Adrenal gland (tissue), 9 donors: ENCODE measurements at regions not wholly inside any gene's neighbourhood (a gene's known extent, or its start where the extent isn't known, plus 50 kb on each side); places are given as distances from the start of the nearest gene placed in this dataset.

Experiments
- DNase-seq, 7 donors: peaks; one replicate each; pipeline ENCODE4 v3.0.0-alpha.2; 2019 to 2020
- H3K27ac ChIP-seq, 5 donors: fragments of 200-600 bp; sonication (generic) in 4 of 5; 1 replicate in 3 of 5; 2 replicates in 2 of 5; pipeline versions ENCODE4 v1.5.1 to v1.8.0; 2016 to 2020; ENCODE audit warnings: mild to moderate bottlenecking in 1 of 5
- H3K27me3 ChIP-seq: fragments of 200-600 bp; 2 replicates; pipeline ENCODE4 v1.8.0; 2021
- H3K36me3 ChIP-seq, 2 donors: fragments of 200-600 bp; replicated peaks in 1 of 2; 1 replicate in 1 of 2; 2 replicates in 1 of 2; pipeline versions ENCODE4 v1.5.1 to v1.8.0; 2018 to 2022
- H3K4me1 ChIP-seq, 2 donors: fragments of 200-600 bp; replicated peaks in 1 of 2; 1 replicate in 1 of 2; 2 replicates in 1 of 2; pipeline versions ENCODE4 v1.5.1 to v1.8.0; 2018 to 2021
- H3K4me3 ChIP-seq, 4 donors: fragments of 200-600 bp; sonication (generic) in 3 of 4; one replicate each; pipeline ENCODE4 v1.5.1; 2016 to 2018
- H3K9me3 ChIP-seq, 3 donors: fragments of 200-600 bp; sonication (generic) in 1 of 3; replicated peaks in 1 of 3; 1 replicate in 2 of 3; 2 replicates in 1 of 3; pipeline versions ENCODE4 v1.5.1 to v1.8.0; 2016 to 2021
- POLR2A ChIP-seq, 2 donors: fragments of 450-650 bp; IDR thresholded peaks; one replicate each; pipeline ENCODE4 v1.6.1; 2017; ENCODE audit warnings: antibody characterized with exemption in 2 of 2, mild to moderate bottlenecking in 2 of 2, moderate library complexity in 1 of 2
- WGBS, 4 donors: extraction: QIAGEN DNeasy Blood & Tissue Kit in 2 of 4; methylation state at CpG; one replicate each; pipeline versions ENCODE4 v1.1.5 to v1.1.7; 2013 to 2017; 5-methylcytosine and 5-hydroxymethylcytosine counted together
- intact Hi-C, 2 donors: fragments of 100-400 bp; cut with DNase I; formaldehyde crosslinking; loops; one replicate each; pipeline versions ENCODE4 v1.14.1 to v1.15.0; 2022 to 2023
- TF ChIP-seq, protein P1 (sequence below), 6 experiments: fragments of 450-650 bp in 4 of 6; fragments of 200-600 bp in 2 of 6; sonication (generic) in 1 of 6; IDR thresholded peaks; 1 replicate in 5 of 6; 2 replicates in 1 of 6; pipeline versions ENCODE4 v1.5.1 to v1.8.0; 2016 to 2021; ENCODE audit warnings: antibody characterized with exemption in 6 of 6, mild to moderate bottlenecking in 2 of 6, moderate library complexity in 1 of 6
- donor health status: healthy with polysubstance abuse.
- donor health status: Bipolar disorder and iron deficiency.
- donor health status: DM: yes; HTN: yes; CAD: no.
- donor health status: DM: no; HTN: no; CAD: no.
- donor health status: DM: no; HTN: no; CAD: no.

DNA sequence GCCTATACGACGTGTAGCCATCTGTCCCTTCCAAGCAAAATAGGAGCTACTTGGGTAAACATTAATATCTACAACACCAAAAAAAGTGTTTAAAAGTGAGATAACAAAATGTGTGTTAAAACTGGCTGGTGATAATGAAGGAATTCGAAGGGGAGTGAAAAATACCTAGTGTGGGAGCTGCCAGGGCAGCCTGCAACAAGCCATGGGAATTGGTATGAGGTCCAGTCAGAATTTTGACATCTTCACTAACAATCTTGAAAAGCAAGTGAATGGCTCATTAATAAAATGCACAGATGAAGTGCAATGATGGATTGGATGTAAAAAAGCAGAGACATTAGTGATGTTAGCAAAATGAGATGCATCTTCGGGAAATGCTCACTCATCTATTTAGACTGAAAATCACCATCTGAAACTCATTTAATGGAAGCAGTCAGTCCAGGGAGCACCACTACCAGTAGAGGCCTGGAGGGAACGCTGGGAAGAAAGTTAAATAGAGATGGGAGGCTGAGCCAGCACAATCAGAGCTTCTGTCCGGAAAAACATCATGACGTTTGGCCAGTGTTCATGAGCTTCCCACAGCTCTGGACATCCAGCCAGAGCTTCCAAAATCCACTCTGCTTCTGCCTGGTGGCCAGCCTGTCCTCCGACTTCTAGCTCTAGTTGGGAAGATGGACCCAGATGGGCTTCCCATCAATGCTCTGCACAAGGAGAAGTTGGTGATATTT, 405.0 kb upstream of the TMTC1 start:
- DNase-seq, result no peak
- H3K36me3 ChIP-seq, result no peaks in the 10 kb centered on the region
- H3K27ac ChIP-seq, result no peak overlapping the region
- 42 to 80% (median 64%) methylated on average over 8 of the region's 8 CpGs for WGBS, 4 donors
- intact Hi-C loops, result no loop called here
- no peaks in the 10 kb centered on the region for H3K27me3 ChIP-seq
- H3K4me3 ChIP-seq, result no peak overlapping the region
- TF ChIP-seq POLR2A (IDR thresholded peaks at IDR 0.05), result no peak
- TF ChIP-seq, protein P1, sequence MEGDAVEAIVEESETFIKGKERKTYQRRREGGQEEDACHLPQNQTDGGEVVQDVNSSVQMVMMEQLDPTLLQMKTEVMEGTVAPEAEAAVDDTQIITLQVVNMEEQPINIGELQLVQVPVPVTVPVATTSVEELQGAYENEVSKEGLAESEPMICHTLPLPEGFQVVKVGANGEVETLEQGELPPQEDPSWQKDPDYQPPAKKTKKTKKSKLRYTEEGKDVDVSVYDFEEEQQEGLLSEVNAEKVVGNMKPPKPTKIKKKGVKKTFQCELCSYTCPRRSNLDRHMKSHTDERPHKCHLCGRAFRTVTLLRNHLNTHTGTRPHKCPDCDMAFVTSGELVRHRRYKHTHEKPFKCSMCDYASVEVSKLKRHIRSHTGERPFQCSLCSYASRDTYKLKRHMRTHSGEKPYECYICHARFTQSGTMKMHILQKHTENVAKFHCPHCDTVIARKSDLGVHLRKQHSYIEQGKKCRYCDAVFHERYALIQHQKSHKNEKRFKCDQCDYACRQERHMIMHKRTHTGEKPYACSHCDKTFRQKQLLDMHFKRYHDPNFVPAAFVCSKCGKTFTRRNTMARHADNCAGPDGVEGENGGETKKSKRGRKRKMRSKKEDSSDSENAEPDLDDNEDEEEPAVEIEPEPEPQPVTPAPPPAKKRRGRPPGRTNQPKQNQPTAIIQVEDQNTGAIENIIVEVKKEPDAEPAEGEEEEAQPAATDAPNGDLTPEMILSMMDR (IDR thresholded peaks at IDR 0.05), result no peak
- H3K9me3 ChIP-seq, result no peaks in the 10 kb centered on the region
- no peaks in the 10 kb centered on the region for H3K4me1 ChIP-seq

DNA sequence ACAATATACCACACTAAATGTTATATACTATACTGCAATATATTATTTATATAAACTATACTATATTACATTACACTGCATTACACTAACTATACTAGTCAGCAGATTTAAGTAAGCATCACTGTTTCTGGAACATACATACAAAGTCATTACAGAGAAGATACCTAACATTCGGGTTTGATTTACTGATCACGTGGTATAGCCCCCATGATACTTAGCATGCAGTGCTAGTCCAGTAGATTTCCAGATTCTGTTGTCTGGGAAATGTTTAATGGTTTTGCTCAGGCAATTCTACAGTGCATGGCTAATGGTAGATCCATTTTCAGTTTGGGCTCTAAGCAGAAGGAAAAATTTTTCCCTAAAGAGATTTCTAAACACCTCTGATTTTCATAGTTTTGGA, 403.7 kb upstream of the TMTC1 start:
- no peaks in the 10 kb centered on the region for H3K4me1 ChIP-seq
- H3K27ac ChIP-seq, result no peak overlapping the region
- TF ChIP-seq POLR2A (IDR thresholded peaks at IDR 0.05), result no peak
- TF ChIP-seq, protein P1 (IDR thresholded peaks at IDR 0.05), result no peak
- no peaks in the 10 kb centered on the region for H3K27me3 ChIP-seq
- no peaks in the 10 kb centered on the region for H3K9me3 ChIP-seq
- H3K4me3 ChIP-seq, result no peak overlapping the region
- no peak for DNase-seq
- 39 to 85% (median 57%) methylated on average over 2 of the region's 2 CpGs for WGBS, 4 donors
- intact Hi-C loops, result no loop called here
- no peaks in the 10 kb centered on the region for H3K36me3 ChIP-seq

DNA sequence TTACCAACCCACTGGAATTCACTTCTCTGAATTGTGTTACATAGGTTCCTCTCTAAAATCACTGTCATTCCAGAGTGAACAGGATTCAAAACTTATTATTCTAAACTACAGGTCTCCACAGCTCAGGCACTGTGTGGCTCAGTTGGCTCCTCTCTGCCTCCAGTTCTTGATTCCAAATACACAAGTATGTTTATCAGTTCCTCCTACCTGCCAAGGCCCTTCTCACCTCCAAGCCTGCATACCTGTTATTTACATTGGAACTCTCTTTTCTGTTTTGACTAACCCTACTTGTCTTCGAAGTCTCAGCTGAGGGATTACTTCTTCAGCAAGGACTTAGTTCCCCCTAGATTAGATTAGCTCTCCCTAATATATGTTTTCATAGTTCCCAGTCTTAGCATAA, 397.6 kb upstream of the TMTC1 start:
- Histone ChIP-seq H3K36me3 (no peaks in the 10 kb centered on the region), H3K27me3 (no peaks in the 10 kb centered on the region), H3K4me3 (no peak overlapping the region), H3K9me3 (no peaks in the 10 kb centered on the region), H3K27ac (no peak overlapping the region), H3K4me1 (no peaks in the 10 kb centered on the region)
- no peak for DNase-seq
- WGBS, 4 donors, result 50 to 78% (median 65%) methylated on average over 1 of the region's 1 CpG
- intact Hi-C loops, result no loop called here
- no peak for TF ChIP-seq POLR2A (IDR thresholded peaks at IDR 0.05)
- TF ChIP-seq, protein P1 (IDR thresholded peaks at IDR 0.05), result no peak

DNA sequence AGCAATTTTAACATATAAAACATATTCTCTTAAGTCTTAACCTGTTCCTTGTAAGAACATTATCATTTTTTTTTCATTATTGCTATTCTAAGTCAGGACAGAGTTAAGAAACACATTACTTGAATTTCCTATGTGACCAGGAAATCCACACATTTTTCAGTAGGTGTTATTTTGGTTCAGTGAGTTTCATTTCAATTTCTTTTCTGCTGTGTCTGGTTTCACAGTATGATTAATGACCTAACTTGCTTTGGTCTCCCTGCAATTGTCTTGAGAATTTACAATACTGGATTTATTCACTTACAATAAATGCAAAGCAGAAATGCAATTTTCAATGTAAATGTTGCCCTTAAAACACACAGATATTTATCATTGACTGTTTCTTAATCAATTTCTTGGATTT, 396.9 kb upstream of the TMTC1 start:
- TF ChIP-seq, protein P1 (IDR thresholded peaks at IDR 0.05), result no peak
- no peak for TF ChIP-seq POLR2A (IDR thresholded peaks at IDR 0.05)
- Histone ChIP-seq H3K4me3 (no peak overlapping the region), H3K27me3 (no peaks in the 10 kb centered on the region), H3K36me3 (no peaks in the 10 kb centered on the region), H3K9me3 (no peaks in the 10 kb centered on the region), H3K4me1 (no peaks in the 10 kb centered on the region), H3K27ac (no peak overlapping the region)
- DNase-seq, result no peak
- intact Hi-C loops, result no loop called here
